ENCODE measurements at regions not wholly inside any gene's neighbourhood (a gene's known extent, or its start where the extent isn't known, plus 50 kb on each side); places are given as distances from the start of the nearest gene placed in this dataset.

DNA sequence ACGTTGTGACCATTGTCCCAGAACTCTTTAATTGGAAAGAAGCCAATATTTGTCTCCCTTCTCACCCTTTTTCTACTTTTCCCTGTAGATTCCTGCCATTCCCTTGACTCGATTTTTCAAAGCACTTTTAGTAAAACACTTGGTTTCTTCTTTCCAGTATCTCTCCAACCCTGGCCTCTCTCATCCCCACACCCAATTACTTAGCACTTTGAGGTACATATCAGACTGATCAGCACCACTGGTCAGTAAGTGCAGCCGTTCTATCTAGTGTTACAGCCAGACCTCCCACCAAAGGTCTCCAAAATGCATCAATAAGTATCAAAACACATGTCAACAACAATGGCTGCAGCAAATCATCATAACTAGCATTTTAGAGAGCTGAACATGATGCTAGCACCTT, 141.9 kb downstream of the BTG1 start:
- TF ChIP-seq, protein P1, sequence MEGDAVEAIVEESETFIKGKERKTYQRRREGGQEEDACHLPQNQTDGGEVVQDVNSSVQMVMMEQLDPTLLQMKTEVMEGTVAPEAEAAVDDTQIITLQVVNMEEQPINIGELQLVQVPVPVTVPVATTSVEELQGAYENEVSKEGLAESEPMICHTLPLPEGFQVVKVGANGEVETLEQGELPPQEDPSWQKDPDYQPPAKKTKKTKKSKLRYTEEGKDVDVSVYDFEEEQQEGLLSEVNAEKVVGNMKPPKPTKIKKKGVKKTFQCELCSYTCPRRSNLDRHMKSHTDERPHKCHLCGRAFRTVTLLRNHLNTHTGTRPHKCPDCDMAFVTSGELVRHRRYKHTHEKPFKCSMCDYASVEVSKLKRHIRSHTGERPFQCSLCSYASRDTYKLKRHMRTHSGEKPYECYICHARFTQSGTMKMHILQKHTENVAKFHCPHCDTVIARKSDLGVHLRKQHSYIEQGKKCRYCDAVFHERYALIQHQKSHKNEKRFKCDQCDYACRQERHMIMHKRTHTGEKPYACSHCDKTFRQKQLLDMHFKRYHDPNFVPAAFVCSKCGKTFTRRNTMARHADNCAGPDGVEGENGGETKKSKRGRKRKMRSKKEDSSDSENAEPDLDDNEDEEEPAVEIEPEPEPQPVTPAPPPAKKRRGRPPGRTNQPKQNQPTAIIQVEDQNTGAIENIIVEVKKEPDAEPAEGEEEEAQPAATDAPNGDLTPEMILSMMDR (IDR thresholded peaks at IDR 0.05; ENCODE audit: insufficient read depth, low read length), result no peak
- TF ChIP-seq POLR2AphosphoS5 (IDR thresholded peaks at IDR 0.05; ENCODE audit: low read depth), result no peak
- TF ChIP-seq, protein P2, sequence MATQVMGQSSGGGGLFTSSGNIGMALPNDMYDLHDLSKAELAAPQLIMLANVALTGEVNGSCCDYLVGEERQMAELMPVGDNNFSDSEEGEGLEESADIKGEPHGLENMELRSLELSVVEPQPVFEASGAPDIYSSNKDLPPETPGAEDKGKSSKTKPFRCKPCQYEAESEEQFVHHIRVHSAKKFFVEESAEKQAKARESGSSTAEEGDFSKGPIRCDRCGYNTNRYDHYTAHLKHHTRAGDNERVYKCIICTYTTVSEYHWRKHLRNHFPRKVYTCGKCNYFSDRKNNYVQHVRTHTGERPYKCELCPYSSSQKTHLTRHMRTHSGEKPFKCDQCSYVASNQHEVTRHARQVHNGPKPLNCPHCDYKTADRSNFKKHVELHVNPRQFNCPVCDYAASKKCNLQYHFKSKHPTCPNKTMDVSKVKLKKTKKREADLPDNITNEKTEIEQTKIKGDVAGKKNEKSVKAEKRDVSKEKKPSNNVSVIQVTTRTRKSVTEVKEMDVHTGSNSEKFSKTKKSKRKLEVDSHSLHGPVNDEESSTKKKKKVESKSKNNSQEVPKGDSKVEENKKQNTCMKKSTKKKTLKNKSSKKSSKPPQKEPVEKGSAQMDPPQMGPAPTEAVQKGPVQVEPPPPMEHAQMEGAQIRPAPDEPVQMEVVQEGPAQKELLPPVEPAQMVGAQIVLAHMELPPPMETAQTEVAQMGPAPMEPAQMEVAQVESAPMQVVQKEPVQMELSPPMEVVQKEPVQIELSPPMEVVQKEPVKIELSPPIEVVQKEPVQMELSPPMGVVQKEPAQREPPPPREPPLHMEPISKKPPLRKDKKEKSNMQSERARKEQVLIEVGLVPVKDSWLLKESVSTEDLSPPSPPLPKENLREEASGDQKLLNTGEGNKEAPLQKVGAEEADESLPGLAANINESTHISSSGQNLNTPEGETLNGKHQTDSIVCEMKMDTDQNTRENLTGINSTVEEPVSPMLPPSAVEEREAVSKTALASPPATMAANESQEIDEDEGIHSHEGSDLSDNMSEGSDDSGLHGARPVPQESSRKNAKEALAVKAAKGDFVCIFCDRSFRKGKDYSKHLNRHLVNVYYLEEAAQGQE (IDR thresholded peaks at IDR 0.05; ENCODE audit: insufficient replicate concordance, low read depth), result no peak
- no peak for TF ChIP-seq GABPA (IDR thresholded peaks at IDR 0.05; ENCODE audit: low read depth)
- no peak for TF ChIP-seq SPI1 (IDR thresholded peaks at IDR 0.05; ENCODE audit: borderline replicate concordance, low read depth)
